KOPT-K1 (cell line): ENCODE measurements at regions not wholly inside any gene's neighbourhood (a gene's known extent, or its start where the extent isn't known, plus 50 kb on each side); places are given as distances from the start of the nearest gene placed in this dataset.

Experiments used
- H3K27ac ChIP-seq: fragments of 200-600 bp; sonication (generic); 2 replicates; pipeline ENCODE4 v1.5.1; 2016; ENCODE audit warnings: antibody characterized with exemption, mild to moderate bottlenecking, low read depth, low read length; ENCODE audit not compliant: poor library complexity, severe bottlenecking
- H3K36me3 ChIP-seq: fragments of 200-600 bp; sonication (generic); 2 replicates; pipeline ENCODE4 v1.5.1; 2017; ENCODE audit warnings: antibody characterized with exemption, mild to moderate bottlenecking, low read length, moderate library complexity; ENCODE audit not compliant: insufficient read depth
- H3K9me3 ChIP-seq: fragments of 200-600 bp; sonication (generic); 2 replicates; pipeline ENCODE4 v1.5.1; 2017; ENCODE audit warnings: antibody characterized with exemption, low read length, mild to moderate bottlenecking; ENCODE audit not compliant: insufficient read depth, poor library complexity, severe bottlenecking

DNA sequence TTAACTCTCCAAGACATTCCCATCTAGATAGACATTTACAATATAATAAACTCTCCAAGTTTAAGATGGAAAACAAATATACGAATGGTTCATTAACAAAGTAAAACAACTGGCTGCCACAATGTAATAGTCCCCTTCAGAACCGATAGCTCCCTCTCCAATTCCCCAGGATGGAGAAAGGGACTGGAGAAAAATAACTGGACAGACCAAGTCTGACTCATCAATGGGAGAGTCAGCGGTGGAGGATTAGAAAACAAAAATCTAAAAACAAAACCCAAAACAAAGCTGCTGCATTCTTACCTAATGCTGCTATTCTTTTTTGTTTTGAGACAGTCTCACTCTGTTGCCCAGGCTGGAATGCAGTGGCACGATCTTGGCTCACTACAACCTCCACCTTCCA is 468.1 kb downstream of the SHQ1 start:
- peaks cover 19% of the 10 kb centered on the region for H3K36me3 ChIP-seq
- H3K9me3 ChIP-seq, result no peaks in the 10 kb centered on the region
- H3K27ac ChIP-seq, result no peak overlapping the region

GRCh38 chr3:72379500-72380187 is 468.6 kb downstream of the SHQ1 start:
- H3K9me3 ChIP-seq, result no peaks in the 10 kb centered on the region
- H3K27ac ChIP-seq, result no peak overlapping the region
- H3K36me3 ChIP-seq, result peaks cover 19% of the 10 kb centered on the region

- no peak overlapping the region for H3K27ac ChIP-seq
Observed at GRCh38 chr3:72378287-72378686, 470.0 kb downstream of the SHQ1 start.

GRCh38 chr3:72376956-72377710 is 471.1 kb downstream of the SHQ1 start:
- Histone ChIP-seq H3K9me3 (no peaks in the 10 kb centered on the region), H3K27ac (no peak overlapping the region), H3K36me3 (peaks cover 19% of the 10 kb centered on the region)

More at GRCh38 chr3:72378287-72378686, 470.0 kb downstream of the SHQ1 start:
- Histone ChIP-seq H3K9me3 (no peaks in the 10 kb centered on the region), H3K36me3 (peaks cover 19% of the 10 kb centered on the region)

- no peak overlapping the region for H3K27ac ChIP-seq
- peaks cover 19% of the 10 kb centered on the region for H3K36me3 ChIP-seq
- H3K9me3 ChIP-seq, result no peaks in the 10 kb centered on the region
Observed at GRCh38 chr3:72375237-72376076, 472.8 kb downstream of the SHQ1 start.

- Histone ChIP-seq H3K9me3 (no peaks in the 10 kb centered on the region), H3K36me3 (peaks cover 11% of the 10 kb centered on the region), H3K27ac (no peak overlapping the region)
Observed at GRCh38 chr3:72373139-72373538, 475.1 kb downstream of the SHQ1 start.

DNA sequence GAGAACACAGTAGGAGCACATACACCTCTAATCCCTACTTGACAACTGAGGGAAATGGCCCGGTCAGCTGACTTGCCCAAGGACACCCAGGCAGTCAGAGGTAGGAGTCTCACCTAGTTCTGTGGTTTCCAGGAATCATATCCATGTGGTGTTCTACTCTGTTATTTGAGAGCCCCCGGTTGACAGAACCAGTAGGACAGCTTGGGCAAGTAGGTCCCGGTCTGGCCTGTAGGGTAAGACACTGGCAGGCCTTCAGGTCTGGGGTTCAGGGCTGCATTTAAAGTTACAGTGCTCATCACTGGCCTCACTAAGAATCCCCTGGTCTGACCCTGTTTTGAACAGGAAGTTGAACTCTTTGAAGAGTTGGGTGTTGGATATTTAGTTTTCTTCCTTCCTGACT is 476.1 kb downstream of the SHQ1 start:
- H3K36me3 ChIP-seq, result peaks cover 3% of the 10 kb centered on the region; the same call in 1 of the 2 replicates
- no peaks in the 10 kb centered on the region for H3K9me3 ChIP-seq
- no peak overlapping the region for H3K27ac ChIP-seq

GRCh38 chr3:72371431-72371830 is 476.8 kb downstream of the SHQ1 start:
- H3K36me3 ChIP-seq, result no peaks in the 10 kb centered on the region
- no peaks in the 10 kb centered on the region for H3K9me3 ChIP-seq
- H3K27ac ChIP-seq, result no peak overlapping the region

DNA sequence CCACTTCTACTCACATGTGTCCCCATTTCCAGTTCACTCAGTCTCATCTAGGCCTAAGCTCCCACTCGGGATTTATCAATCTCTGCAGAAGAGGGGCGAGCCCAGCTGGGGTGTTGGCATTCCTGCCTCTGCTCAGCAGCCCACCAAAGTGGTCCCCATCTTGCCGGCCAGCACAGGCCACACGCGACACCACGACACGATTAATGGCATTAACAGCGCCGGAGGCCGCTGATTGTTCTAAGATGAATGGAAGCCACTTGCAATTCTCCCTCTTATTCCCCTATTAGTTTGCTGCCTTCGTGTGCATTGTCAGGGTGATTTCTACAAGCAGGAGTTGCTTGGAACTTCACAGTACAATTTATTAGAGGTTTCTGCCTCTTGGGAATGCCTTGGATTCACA is 477.3 kb downstream of the SHQ1 start:
- Histone ChIP-seq H3K36me3 (no peaks in the 10 kb centered on the region), H3K27ac (no peak overlapping the region), H3K9me3 (no peaks in the 10 kb centered on the region)

GRCh38 chr3:72369681-72370080 is 478.6 kb downstream of the SHQ1 start:
- no peaks in the 10 kb centered on the region for H3K9me3 ChIP-seq
- no peaks in the 10 kb centered on the region for H3K36me3 ChIP-seq
- H3K27ac ChIP-seq, result no peak overlapping the region

DNA sequence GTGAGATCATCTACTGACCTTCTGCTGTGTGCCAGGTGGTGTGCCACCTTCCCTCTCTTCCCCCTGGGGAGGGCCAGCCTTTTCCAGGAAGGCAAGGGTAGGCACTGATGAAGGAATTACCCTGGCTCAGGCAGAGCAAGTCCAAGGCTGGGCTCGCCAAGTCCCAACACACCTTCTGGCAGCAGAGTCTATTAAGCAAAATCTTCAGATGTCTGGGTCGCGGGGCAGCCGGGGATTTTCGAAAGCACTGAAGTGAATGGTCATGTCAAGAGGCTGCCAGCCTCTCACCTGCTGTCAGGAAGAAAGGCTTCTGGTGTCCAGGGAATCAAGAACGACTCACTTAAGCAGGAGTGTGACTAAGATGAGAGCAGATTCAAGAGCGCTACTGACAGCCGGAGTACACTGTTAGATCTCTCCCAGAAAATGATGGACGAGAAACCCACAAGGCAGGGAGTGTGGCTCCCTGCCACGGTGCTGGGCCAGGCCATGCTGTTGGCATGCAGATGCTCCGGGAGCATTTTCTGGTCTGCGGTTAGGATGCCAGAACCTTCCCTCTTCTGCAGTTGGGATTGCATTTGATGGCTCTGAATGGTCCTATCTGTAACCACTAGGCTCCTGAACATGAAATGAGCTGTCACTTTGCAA is 479.8 kb downstream of the SHQ1 start:
- Histone ChIP-seq H3K27ac (no peak overlapping the region), H3K9me3 (no peaks in the 10 kb centered on the region), H3K36me3 (no peaks in the 10 kb centered on the region)

DNA sequence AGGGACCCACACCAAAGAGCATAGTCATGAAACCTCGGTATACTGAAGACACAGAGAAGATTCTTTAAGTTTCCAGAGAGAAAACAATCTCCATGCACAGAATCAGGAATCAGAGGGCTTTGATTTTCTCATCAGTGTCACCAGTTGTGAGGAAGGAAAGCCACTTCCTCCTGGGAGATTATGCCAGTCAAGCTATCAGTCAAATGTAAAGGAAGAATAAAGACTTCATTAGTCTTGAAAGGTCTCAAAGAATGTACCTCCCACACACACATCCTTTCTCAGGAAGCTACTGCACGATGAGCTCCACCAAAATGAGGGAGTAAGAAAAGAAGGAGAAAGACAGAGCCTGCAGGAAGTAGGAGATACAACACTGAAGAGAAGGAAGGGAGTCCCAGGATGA is 486.3 kb downstream of the SHQ1 start:
- H3K27ac ChIP-seq, result no peak overlapping the region
- H3K36me3 ChIP-seq, result no peaks in the 10 kb centered on the region
- no peaks in the 10 kb centered on the region for H3K9me3 ChIP-seq

DNA sequence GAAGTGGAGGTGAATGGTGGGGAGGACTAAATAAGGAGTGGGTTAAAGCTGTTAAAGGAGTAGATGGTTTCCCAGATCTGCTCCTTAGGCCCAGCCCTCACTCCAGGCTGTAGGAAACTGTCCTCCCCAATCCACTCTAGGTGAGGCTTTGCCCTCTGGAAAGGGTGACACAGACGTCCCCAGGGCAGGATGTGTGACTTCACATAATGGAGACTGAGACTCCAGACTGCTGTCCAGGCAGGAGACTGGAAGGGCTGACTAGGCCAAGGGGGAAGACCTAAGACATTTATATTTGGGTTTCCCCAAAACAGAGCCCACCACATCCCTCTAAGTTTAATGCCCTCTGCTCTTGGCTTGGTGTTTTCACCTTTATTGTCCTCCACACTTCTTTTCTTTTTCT is 488.5 kb downstream of the SHQ1 start:
- Histone ChIP-seq H3K36me3 (no peaks in the 10 kb centered on the region), H3K9me3 (no peaks in the 10 kb centered on the region), H3K27ac (no peak overlapping the region)

- H3K36me3 ChIP-seq, result no peaks in the 10 kb centered on the region
- H3K27ac ChIP-seq, result no peak overlapping the region
- no peaks in the 10 kb centered on the region for H3K9me3 ChIP-seq
Observed at GRCh38 chr3:72355168-72355567, 493.1 kb downstream of the SHQ1 start.

DNA sequence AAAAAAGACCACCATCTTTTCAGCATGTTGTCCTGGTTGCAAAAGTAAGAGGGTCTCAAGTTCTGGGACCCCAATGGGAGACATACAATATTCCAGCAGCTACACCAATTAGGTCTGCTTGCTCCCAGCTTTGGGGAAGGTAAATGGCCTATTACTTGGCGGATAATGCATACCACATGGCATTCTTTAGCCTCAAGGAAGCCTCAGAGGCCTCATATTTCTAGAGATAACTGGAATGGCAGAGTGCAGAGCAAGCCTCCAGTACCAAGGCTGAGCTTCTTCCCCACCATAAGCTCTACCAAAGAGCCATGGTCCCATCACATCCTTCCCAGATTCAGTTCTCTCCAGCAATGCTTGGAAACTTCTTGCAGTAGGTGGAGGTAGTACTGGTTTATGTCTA is 493.8 kb downstream of the SHQ1 start:
- Histone ChIP-seq H3K36me3 (no peaks in the 10 kb centered on the region), H3K9me3 (no peaks in the 10 kb centered on the region), H3K27ac (no peak overlapping the region)
